GM21786 (cell line): ENCODE measurements at regions not wholly inside any gene's neighbourhood (a gene's known extent, or its start where the extent isn't known, plus 50 kb on each side); places are given as distances from the start of the nearest gene placed in this dataset.

Experiments
- ATAC-seq: cut with Tn5 transposase; IDR thresholded peaks from one replicate; pipeline ENCODE4 v1.9.1; 2021; ENCODE audit not compliant: unreplicated experiment

- no peak for ATAC-seq
These were observed 54.5 kb upstream of the LHX8 start for GRCh38 chr1:75079538-75080290.

GRCh38 chr1:75083223-75083622 lies 51.0 kb upstream of the LHX8 start:
- ATAC-seq = no peak

GRCh38 chr1:75083848-75084514 lies 50.2 kb upstream of the LHX8 start:
- no peak for ATAC-seq
